GM18502 (cell line): ENCODE measurements at regions not wholly inside any gene's neighbourhood (a gene's known extent, or its start where the extent isn't known, plus 50 kb on each side); places are given as distances from the start of the nearest gene placed in this dataset.

Source experiments
- ATAC-seq: cut with Tn5 transposase; IDR thresholded peaks from one replicate; pipeline ENCODE4 v1.9.1; 2021; ENCODE audit warnings: mild to moderate bottlenecking; ENCODE audit not compliant: unreplicated experiment, poor library complexity

- ATAC-seq = no peak
Observed at GRCh38 chr5:15447209-15447608, 52.8 kb upstream of the FBXL7 start.

GRCh38 chr5:15446552-15446951 lies 53.4 kb upstream of the FBXL7 start:
- ATAC-seq = no peak

GRCh38 chr5:15442193-15442570 lies 57.8 kb upstream of the FBXL7 start:
- no peak for ATAC-seq

GRCh38 chr5:15441433-15442192 lies 58.4 kb upstream of the FBXL7 start:
- no peak for ATAC-seq

- no peak for ATAC-seq
Observed at GRCh38 chr5:15440434-15440833, 59.5 kb upstream of the FBXL7 start.

- no peak for ATAC-seq
Observed at GRCh38 chr5:15439801-15440200, 60.2 kb upstream of the FBXL7 start.

- no peak for ATAC-seq
Observed at GRCh38 chr5:15433709-15434108, 66.3 kb upstream of the FBXL7 start.

- ATAC-seq = no peak
Observed at GRCh38 chr5:15431923-15432322, 68.1 kb upstream of the FBXL7 start.

GRCh38 chr5:15425766-15426165 lies 74.2 kb upstream of the FBXL7 start:
- ATAC-seq = no peak

GRCh38 chr5:15424769-15425168 lies 75.2 kb upstream of the FBXL7 start:
- no peak for ATAC-seq

- ATAC-seq = no peak
Observed at GRCh38 chr5:15421921-15422412, 78.0 kb upstream of the FBXL7 start.

GRCh38 chr5:15421381-15421780 lies 78.6 kb upstream of the FBXL7 start:
- ATAC-seq = no peak

- ATAC-seq = no peak
Observed at GRCh38 chr5:15420201-15420600, 79.8 kb upstream of the FBXL7 start.

- no peak for ATAC-seq
Observed at GRCh38 chr5:15417156-15417555, 82.8 kb upstream of the FBXL7 start.

GRCh38 chr5:15406478-15406877 lies 93.5 kb upstream of the FBXL7 start:
- ATAC-seq = no peak

- no peak for ATAC-seq
Observed at GRCh38 chr5:15393146-15393545, 106.8 kb upstream of the FBXL7 start.

GRCh38 chr5:15391704-15392397 lies 108.1 kb upstream of the FBXL7 start:
- no peak for ATAC-seq

- ATAC-seq = no peak
Observed at GRCh38 chr5:15388866-15389265, 111.1 kb upstream of the FBXL7 start.

- ATAC-seq = no peak
Observed at GRCh38 chr5:15387931-15388524, 112.0 kb upstream of the FBXL7 start.

- no peak for ATAC-seq
Observed at GRCh38 chr5:15386122-15386521, 113.9 kb upstream of the FBXL7 start.

GRCh38 chr5:15385553-15385952 lies 114.4 kb upstream of the FBXL7 start:
- ATAC-seq = no peak
